Caco-2 (cell line): ENCODE measurements at regions not wholly inside any gene's neighbourhood (a gene's known extent, or its start where the extent isn't known, plus 50 kb on each side); places are given as distances from the start of the nearest gene placed in this dataset.

Source experiments
- BruUV-seq: library from RNA; stranded (reverse); fragments of 400-500 nt; replicated peaks from 2 replicates; lab custom pipeline; 2021; lab: Mats Ljungman, UMichigan
- CTCF ChIA-PET: fragments of 300-600 bp; sonication (Branson Sonifier 250); formaldehyde crosslinking; loops from one replicate; lab custom pipeline; 2022; ENCODE audit warnings: antibody characterized with exemption; lab: Charles Lee
- POLR2A ChIA-PET: fragments of 300-600 bp; sonication (Branson Sonifier 250); formaldehyde crosslinking; loops from one replicate; lab custom pipeline; 2022; ENCODE audit warnings: antibody characterized with exemption; lab: Charles Lee
- DNase-seq, 2 experiments: peaks; one replicate each; pipeline versions ENCODE4 v3.0.0 to v3.0.0-alpha.2; 2020 to 2022
- H3K27me3 ChIP-seq: replicated peaks from 2 replicates; pipeline ENCODE4 v1.6.0; 2011; ENCODE audit warnings: low read length; ENCODE audit not compliant: control insufficient read depth, insufficient read depth
- H3K36me3 ChIP-seq: 2 replicates; pipeline ENCODE4 v1.5.1; 2011; ENCODE audit warnings: low read length; ENCODE audit not compliant: control insufficient read depth, insufficient read depth
- H3K4me1 ChIP-seq: fragments of 250-450 bp; sonication (Bioruptor Pico); 2 replicates; pipeline ENCODE4 v1.5.1; 2020; ENCODE audit warnings: mild to moderate bottlenecking
- H3K4me3 ChIP-seq: 2 replicates; pipeline ENCODE4 v1.5.1; 2011; ENCODE audit warnings: low read depth, mild to moderate bottlenecking, control low read depth, low read length
- H3K9me3 ChIP-seq: fragments of 250-450 bp; sonication (Bioruptor Pico); 2 replicates; pipeline ENCODE4 v1.5.1; 2020; ENCODE audit warnings: mild to moderate bottlenecking, moderate library complexity
- H3K27ac Mint-ChIP-seq: one replicate; pipeline ENCODE4 v1.8.0; 2022; ENCODE audit warnings: mixed read lengths; ENCODE audit not compliant: unreplicated experiment
- H3K27me3 Mint-ChIP-seq: one replicate; pipeline ENCODE4 v1.8.0; 2022; ENCODE audit warnings: mixed read lengths; ENCODE audit not compliant: insufficient read depth, unreplicated experiment
- H3K36me3 Mint-ChIP-seq: one replicate; pipeline ENCODE4 v1.8.0; 2022; ENCODE audit warnings: mild to moderate bottlenecking, mixed read lengths; ENCODE audit not compliant: insufficient read depth, unreplicated experiment
- H3K4me1 Mint-ChIP-seq: one replicate; pipeline ENCODE4 v1.8.0; 2022; ENCODE audit warnings: low read depth, mixed read lengths; ENCODE audit not compliant: unreplicated experiment
- H3K4me3 Mint-ChIP-seq: one replicate; pipeline ENCODE4 v1.8.0; 2022; ENCODE audit warnings: mild to moderate bottlenecking, moderate library complexity, mixed read lengths; ENCODE audit not compliant: unreplicated experiment
- H3K9me3 Mint-ChIP-seq: one replicate; pipeline ENCODE4 v1.8.0; 2022; ENCODE audit warnings: mixed read lengths; ENCODE audit not compliant: unreplicated experiment
- CTCF ChIP-seq, 2 experiments: fragments of 200-600 bp in 1 of 2; IDR thresholded peaks; 1 replicate in 1 of 2; 2 replicates in 1 of 2; pipeline versions ENCODE4 v1.5.1 to v1.8.0; 2011 to 2022; ENCODE audit warnings: antibody characterized with exemption in 1 of 2, control low read depth in 1 of 2, inconsistent platforms in 1 of 2, low read depth in 1 of 2, low read length in 1 of 2, mild to moderate bottlenecking in 1 of 2, moderate library complexity in 1 of 2; ENCODE audit not compliant: insufficient read depth in 1 of 2, severe bottlenecking in 1 of 2, unreplicated experiment in 1 of 2
- intact Hi-C: fragments of 100-400 bp; cut with micrococcal nuclease; formaldehyde crosslinking; loops from one replicate; pipeline ENCODE4 v1.10.0; 2022; ENCODE audit not compliant: unreplicated experiment

- no peaks in the 10 kb centered on the region for H3K27me3 Mint-ChIP-seq
- H3K36me3 Mint-ChIP-seq: no peaks in the 10 kb centered on the region
- BruUV-seq: no TSS peak
- ChIA-PET CTCF (no interaction called here), POLR2A (no interaction called here)
- H3K27ac Mint-ChIP-seq: peak overlapping the region; percentile 20
- Histone ChIP-seq H3K4me1 (peaks cover 21% of the 10 kb centered on the region; the same call in 1 of the 2 replicates), H3K4me3 (no peak overlapping the region), H3K36me3 (no peaks in the 10 kb centered on the region), H3K27me3 (no peaks in the 10 kb centered on the region), H3K9me3 (no peaks in the 10 kb centered on the region)
- H3K9me3 Mint-ChIP-seq: no peaks in the 10 kb centered on the region
- intact Hi-C loops: no loop called here
- no peak for DNase-seq
- peaks cover 7% of the 10 kb centered on the region for H3K4me1 Mint-ChIP-seq
- H3K4me3 Mint-ChIP-seq: no peak overlapping the region
- no peak for TF ChIP-seq CTCF (IDR thresholded peaks at IDR 0.05; ENCODE audit: insufficient read depth in 1 of 2, low read depth in 1 of 2, low read length in 1 of 2, severe bottlenecking in 1 of 2, unreplicated experiment in 1 of 2)
Observed at GRCh38 chr15:70267306-70267705, 169.6 kb upstream of the TLE3 start.

GRCh38 chr15:70266412-70267121, 168.8 kb upstream of the TLE3 start:
- peaks cover 16% of the 10 kb centered on the region; the same call in 1 of the 2 replicates for H3K4me1 ChIP-seq
- no peak for DNase-seq
- ChIA-PET CTCF (no interaction called here), POLR2A (no interaction called here)
- intact Hi-C loops: no loop called here
- Mint-ChIP-seq H3K27ac (peak overlapping the region; percentile 20), H3K9me3 (no peaks in the 10 kb centered on the region), H3K4me1 (peaks cover 7% of the 10 kb centered on the region), H3K36me3 (no peaks in the 10 kb centered on the region), H3K27me3 (no peaks in the 10 kb centered on the region), H3K4me3 (no peak overlapping the region)
- no peak overlapping the region for H3K4me3 ChIP-seq
- H3K36me3 ChIP-seq: no peaks in the 10 kb centered on the region
- no TSS peak for BruUV-seq
- H3K9me3 ChIP-seq: no peaks in the 10 kb centered on the region
- no peak for TF ChIP-seq CTCF (IDR thresholded peaks at IDR 0.05; ENCODE audit: insufficient read depth in 1 of 2, low read depth in 1 of 2, low read length in 1 of 2, severe bottlenecking in 1 of 2, unreplicated experiment in 1 of 2)
- no peaks in the 10 kb centered on the region for H3K27me3 ChIP-seq

- Mint-ChIP-seq H3K36me3 (no peaks in the 10 kb centered on the region), H3K9me3 (no peaks in the 10 kb centered on the region), H3K27me3 (no peaks in the 10 kb centered on the region), H3K27ac (no peak overlapping the region), H3K4me1 (peaks cover 7% of the 10 kb centered on the region), H3K4me3 (no peak overlapping the region)
- Histone ChIP-seq H3K4me3 (no peak overlapping the region), H3K4me1 (peaks cover 11% of the 10 kb centered on the region; the same call in 1 of the 2 replicates), H3K36me3 (no peaks in the 10 kb centered on the region), H3K9me3 (no peaks in the 10 kb centered on the region), H3K27me3 (no peaks in the 10 kb centered on the region)
- POLR2A ChIA-PET: no interaction called here
- TF ChIP-seq CTCF (IDR thresholded peaks at IDR 0.05; ENCODE audit: insufficient read depth in 1 of 2, low read depth in 1 of 2, low read length in 1 of 2, severe bottlenecking in 1 of 2, unreplicated experiment in 1 of 2): no peak
- intact Hi-C loops: no loop called here
- DNase-seq: no peak
- CTCF ChIA-PET: no interaction called here
- BruUV-seq: no TSS peak
Observed at GRCh38 chr15:70265986-70266385, 168.3 kb upstream of the TLE3 start.
